ENCODE measurements at regions not wholly inside any gene's neighbourhood (a gene's known extent, or its start where the extent isn't known, plus 50 kb on each side); places are given as distances from the start of the nearest gene placed in this dataset.

- no peak overlapping the region for H3K27ac ChIP-seq (ENCODE audit: low read depth in 1 of 2, low read length in 1 of 2)
- H3K9ac ChIP-seq (ENCODE audit: insufficient read depth in 1 of 2, low read length in 2 of 2) = no peak overlapping the region
- 13 to 24% methylated on average over 4 of the region's 4 CpGs for WGBS, 2 donors
- no peak overlapping the region for H3K4me3 ChIP-seq
- DNase-seq (no peak), ATAC-seq (ENCODE audit: insufficient read depth, low FRiP score) (no peak)
- no peaks in the 10 kb centered on the region for H3K27me3 ChIP-seq (ENCODE audit: control insufficient read depth in 3 of 3, insufficient read depth in 3 of 3, low read length in 2 of 3)
- TF ChIP-seq, protein P1, sequence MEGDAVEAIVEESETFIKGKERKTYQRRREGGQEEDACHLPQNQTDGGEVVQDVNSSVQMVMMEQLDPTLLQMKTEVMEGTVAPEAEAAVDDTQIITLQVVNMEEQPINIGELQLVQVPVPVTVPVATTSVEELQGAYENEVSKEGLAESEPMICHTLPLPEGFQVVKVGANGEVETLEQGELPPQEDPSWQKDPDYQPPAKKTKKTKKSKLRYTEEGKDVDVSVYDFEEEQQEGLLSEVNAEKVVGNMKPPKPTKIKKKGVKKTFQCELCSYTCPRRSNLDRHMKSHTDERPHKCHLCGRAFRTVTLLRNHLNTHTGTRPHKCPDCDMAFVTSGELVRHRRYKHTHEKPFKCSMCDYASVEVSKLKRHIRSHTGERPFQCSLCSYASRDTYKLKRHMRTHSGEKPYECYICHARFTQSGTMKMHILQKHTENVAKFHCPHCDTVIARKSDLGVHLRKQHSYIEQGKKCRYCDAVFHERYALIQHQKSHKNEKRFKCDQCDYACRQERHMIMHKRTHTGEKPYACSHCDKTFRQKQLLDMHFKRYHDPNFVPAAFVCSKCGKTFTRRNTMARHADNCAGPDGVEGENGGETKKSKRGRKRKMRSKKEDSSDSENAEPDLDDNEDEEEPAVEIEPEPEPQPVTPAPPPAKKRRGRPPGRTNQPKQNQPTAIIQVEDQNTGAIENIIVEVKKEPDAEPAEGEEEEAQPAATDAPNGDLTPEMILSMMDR (IDR thresholded peaks at IDR 0.05; ENCODE audit: control extremely low read depth, extremely low read depth) = no peak
- H3K36me3 ChIP-seq (ENCODE audit: control insufficient read depth in 4 of 4, insufficient read depth in 4 of 4, low read length in 4 of 4) = no peaks in the 10 kb centered on the region
- H3K4me1 ChIP-seq (ENCODE audit: control insufficient read depth in 5 of 5, insufficient read depth in 5 of 5, low read length in 5 of 5) = peaks cover 0 to 2% (median 0%) of the 10 kb centered on the region in 5 donors
- peaks cover 0 to 16% (median 3%) of the 10 kb centered on the region in 4 donors for H3K9me3 ChIP-seq (ENCODE audit: control insufficient read depth in 4 of 4, insufficient read depth in 3 of 4, low read length in 3 of 4)
Observed at GRCh38 chr14:106875503-106875902, 1349.1 kb downstream of the TMEM121 start.

DNA sequence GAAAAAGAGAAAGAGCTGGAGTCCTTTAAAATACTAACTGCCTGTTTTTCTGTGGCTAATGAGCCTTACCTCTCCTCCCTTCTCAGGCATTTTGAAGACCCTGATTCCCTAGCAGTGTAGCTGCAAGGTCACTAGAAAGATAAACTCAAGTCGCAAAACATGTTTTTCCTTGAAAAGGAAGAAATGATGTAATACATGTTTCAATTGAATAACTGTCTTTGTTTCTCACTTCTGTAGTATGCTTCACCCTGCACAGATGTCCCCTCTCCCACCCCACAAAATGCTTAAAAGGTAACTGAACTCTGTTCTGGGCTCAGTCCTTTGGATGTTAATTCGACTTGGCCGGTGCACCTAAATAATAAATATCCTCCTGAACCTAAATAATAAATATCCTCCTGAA lies 1350.3 kb downstream of the TMEM121 start:
- WGBS, 2 donors = 54 to 74% methylated on average over 3 of the region's 3 CpGs

GRCh38 chr14:106877517-106877916 lies 1351.1 kb downstream of the TMEM121 start:
- Histone ChIP-seq H3K9ac (ENCODE audit: insufficient read depth in 1 of 2, low read length in 2 of 2) (no peak overlapping the region), H3K9me3 (ENCODE audit: control insufficient read depth in 4 of 4, insufficient read depth in 3 of 4, low read length in 3 of 4) (peaks cover 0 to 16% (median 3%) of the 10 kb centered on the region in 4 donors), H3K4me1 (ENCODE audit: control insufficient read depth in 5 of 5, insufficient read depth in 5 of 5, low read length in 5 of 5) (peaks cover 0 to 2% (median 0%) of the 10 kb centered on the region in 5 donors), H3K27me3 (ENCODE audit: control insufficient read depth in 3 of 3, insufficient read depth in 3 of 3, low read length in 2 of 3) (no peaks in the 10 kb centered on the region), H3K4me3 (no peak overlapping the region), H3K27ac (ENCODE audit: low read depth in 1 of 2, low read length in 1 of 2) (no peak overlapping the region), H3K36me3 (ENCODE audit: control insufficient read depth in 4 of 4, insufficient read depth in 4 of 4, low read length in 4 of 4) (no peaks in the 10 kb centered on the region)
- no peak for DNase-seq
- TF ChIP-seq, protein P1 (IDR thresholded peaks at IDR 0.05; ENCODE audit: control extremely low read depth, extremely low read depth) = no peak
- 41 to 75% methylated on average over 2 of the region's 2 CpGs for WGBS, 2 donors
- no peak for ATAC-seq (ENCODE audit: insufficient read depth, low FRiP score)

More for the DNA sequence above, 1350.3 kb downstream of the TMEM121 start:
- no peaks in the 10 kb centered on the region for H3K36me3 ChIP-seq (ENCODE audit: control insufficient read depth in 4 of 4, insufficient read depth in 4 of 4, low read length in 4 of 4)
- H3K4me1 ChIP-seq (ENCODE audit: control insufficient read depth in 5 of 5, insufficient read depth in 5 of 5, low read length in 5 of 5) = peaks cover 0 to 2% (median 0%) of the 10 kb centered on the region in 5 donors
- H3K27me3 ChIP-seq (ENCODE audit: control insufficient read depth in 3 of 3, insufficient read depth in 3 of 3, low read length in 2 of 3) = no peaks in the 10 kb centered on the region
- H3K9ac ChIP-seq (ENCODE audit: insufficient read depth in 1 of 2, low read length in 2 of 2) = no peak overlapping the region
- no peak overlapping the region for H3K27ac ChIP-seq (ENCODE audit: low read depth in 1 of 2, low read length in 1 of 2)
- ATAC-seq (ENCODE audit: insufficient read depth, low FRiP score) (no peak), DNase-seq (no peak)
- no peak overlapping the region for H3K4me3 ChIP-seq
- TF ChIP-seq, protein P1 (IDR thresholded peaks at IDR 0.05; ENCODE audit: control extremely low read depth, extremely low read depth) = no peak
- peaks cover 0 to 16% (median 3%) of the 10 kb centered on the region in 4 donors for H3K9me3 ChIP-seq (ENCODE audit: control insufficient read depth in 4 of 4, insufficient read depth in 3 of 4, low read length in 3 of 4)

DNA sequence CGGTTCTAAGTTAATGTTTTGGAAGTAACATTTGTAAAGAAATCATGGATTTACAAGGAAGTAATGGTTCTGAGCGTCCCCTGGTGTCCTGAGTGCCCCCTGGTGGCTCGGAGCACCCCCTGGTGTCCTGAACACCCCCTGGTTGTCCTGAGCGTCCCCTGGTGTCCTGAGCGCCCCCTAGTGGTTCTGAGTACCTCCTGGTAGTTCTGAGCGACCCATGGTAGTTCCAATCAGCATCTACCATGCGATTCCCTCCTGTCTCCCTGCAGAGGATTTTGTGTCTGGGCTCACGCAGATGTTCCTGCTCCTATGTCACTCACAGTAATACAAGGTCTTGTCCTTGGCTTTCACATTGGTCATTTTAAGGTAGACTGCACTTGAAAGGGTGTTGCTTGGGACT lies 1352.9 kb downstream of the TMEM121 start:
- Histone ChIP-seq H3K9me3 (ENCODE audit: control insufficient read depth in 4 of 4, insufficient read depth in 3 of 4, low read length in 3 of 4) (peaks cover 0 to 13% (median 3%) of the 10 kb centered on the region in 4 donors), H3K9ac (ENCODE audit: insufficient read depth in 1 of 2, low read length in 2 of 2) (no peak overlapping the region), H3K4me1 (ENCODE audit: control insufficient read depth in 5 of 5, insufficient read depth in 5 of 5, low read length in 5 of 5) (peaks cover 0 to 2% (median 0%) of the 10 kb centered on the region in 5 donors), H3K27ac (ENCODE audit: low read depth in 1 of 2, low read length in 1 of 2) (no peak overlapping the region), H3K27me3 (ENCODE audit: control insufficient read depth in 3 of 3, insufficient read depth in 3 of 3, low read length in 2 of 3) (no peaks in the 10 kb centered on the region), H3K4me3 (no peak overlapping the region), H3K36me3 (ENCODE audit: control insufficient read depth in 4 of 4, insufficient read depth in 4 of 4, low read length in 4 of 4) (no peaks in the 10 kb centered on the region)
- DNase-seq (no peak), ATAC-seq (ENCODE audit: insufficient read depth, low FRiP score) (no peak)
- TF ChIP-seq, protein P1 (IDR thresholded peaks at IDR 0.05; ENCODE audit: control extremely low read depth, extremely low read depth) = no peak
- 49 to 52% methylated on average over 8 of the region's 8 CpGs for WGBS, 2 donors
